OCI-LY3 (cell line): ENCODE measurements at regions not wholly inside any gene's neighbourhood (a gene's known extent, or its start where the extent isn't known, plus 50 kb on each side); places are given as distances from the start of the nearest gene placed in this dataset.
"Not testable (repeated sequence)": the region's sequence is repeated elsewhere in the genome, so short reads cannot be mapped to it uniquely, and the experiment has no call there.

Source experiments
- H2AFZ ChIP-seq: fragments of 200-600, 300-600 bp; shearing (Covaris generic); 2 replicates; pipeline ENCODE4 v1.6.0; 2014; ENCODE audit warnings: antibody characterized with exemption, low read depth, low read length
- H3K27ac ChIP-seq: fragments of 200-600, 300-600 bp; sonication (generic); 2 replicates; pipeline ENCODE4 v1.5.1; 2014; ENCODE audit warnings: mild to moderate bottlenecking, low read length, moderate library complexity, mixed read lengths
- H3K27me3 ChIP-seq: fragments of 200-600, 300-600 bp; sonication (generic); 2 replicates; pipeline ENCODE4 v1.6.1; 2014; ENCODE audit warnings: low read depth, low read length, mixed read lengths
- H3K36me3 ChIP-seq: fragments of 200-600, 300-600 bp; sonication (generic); replicated peaks from 2 replicates; pipeline ENCODE3; 2014; ENCODE audit warnings: low read depth, low read length, mixed read lengths
- H3K4me1 ChIP-seq: fragments of 300-600, 200-600 bp; sonication (generic); 2 replicates; pipeline ENCODE4 v1.6.1; 2014; ENCODE audit warnings: low read length, mixed read lengths
- H3K4me2 ChIP-seq: fragments of 200-600, 300-600 bp; sonication (generic); 2 replicates; pipeline ENCODE4 v1.6.1; 2014; ENCODE audit warnings: low read length, mixed read lengths
- H3K4me3 ChIP-seq: fragments of 300-600, 200-600 bp; sonication (generic); 2 replicates; pipeline ENCODE4 v1.5.1; 2014; ENCODE audit warnings: antibody characterized with exemption, mild to moderate bottlenecking, low read length, moderate library complexity
- H3K79me2 ChIP-seq: fragments of 300-600, 200-600 bp; shearing (Covaris generic); 2 replicates; pipeline ENCODE4 v1.6.1; 2014; ENCODE audit warnings: mild to moderate bottlenecking, low read length, mixed read lengths
- H3K9ac ChIP-seq: fragments of 300-600, 200-600 bp; shearing (Covaris generic); 2 replicates; pipeline ENCODE4 v1.6.0; 2014; ENCODE audit warnings: mild to moderate bottlenecking, low read length, moderate library complexity
- H3K9me3 ChIP-seq: fragments of 200-600, 300-600 bp; shearing (Covaris generic); 2 replicates; pipeline ENCODE4 v1.6.1; 2014; ENCODE audit warnings: low read length, mixed read lengths; ENCODE audit not compliant: insufficient read depth
- H4K20me1 ChIP-seq: fragments of 200-600, 300-600 bp; sonication (generic); 2 replicates; pipeline ENCODE4 v1.6.1; 2016; ENCODE audit warnings: low read length, mixed read lengths; ENCODE audit not compliant: insufficient read depth
- EZH2phosphoT487 ChIP-seq: fragments of 200-600 bp; shearing (Covaris generic); IDR thresholded peaks from 2 replicates; pipeline ENCODE4 v1.6.1; 2018; ENCODE audit warnings: antibody characterized with exemption, mixed run types, low read depth
- TF ChIP-seq, protein P1 (sequence below): fragments of 200-600, 300-600 bp; sonication (generic); IDR thresholded peaks from 2 replicates; pipeline ENCODE4 v1.5.1; 2014; ENCODE audit warnings: antibody characterized with exemption, low read length, low read depth

- H3K4me1 ChIP-seq, result no peaks in the 10 kb centered on the region
- TF ChIP-seq, protein P1, sequence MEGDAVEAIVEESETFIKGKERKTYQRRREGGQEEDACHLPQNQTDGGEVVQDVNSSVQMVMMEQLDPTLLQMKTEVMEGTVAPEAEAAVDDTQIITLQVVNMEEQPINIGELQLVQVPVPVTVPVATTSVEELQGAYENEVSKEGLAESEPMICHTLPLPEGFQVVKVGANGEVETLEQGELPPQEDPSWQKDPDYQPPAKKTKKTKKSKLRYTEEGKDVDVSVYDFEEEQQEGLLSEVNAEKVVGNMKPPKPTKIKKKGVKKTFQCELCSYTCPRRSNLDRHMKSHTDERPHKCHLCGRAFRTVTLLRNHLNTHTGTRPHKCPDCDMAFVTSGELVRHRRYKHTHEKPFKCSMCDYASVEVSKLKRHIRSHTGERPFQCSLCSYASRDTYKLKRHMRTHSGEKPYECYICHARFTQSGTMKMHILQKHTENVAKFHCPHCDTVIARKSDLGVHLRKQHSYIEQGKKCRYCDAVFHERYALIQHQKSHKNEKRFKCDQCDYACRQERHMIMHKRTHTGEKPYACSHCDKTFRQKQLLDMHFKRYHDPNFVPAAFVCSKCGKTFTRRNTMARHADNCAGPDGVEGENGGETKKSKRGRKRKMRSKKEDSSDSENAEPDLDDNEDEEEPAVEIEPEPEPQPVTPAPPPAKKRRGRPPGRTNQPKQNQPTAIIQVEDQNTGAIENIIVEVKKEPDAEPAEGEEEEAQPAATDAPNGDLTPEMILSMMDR, result no peak
- TF ChIP-seq EZH2phosphoT487, result no peak
- no peaks in the 10 kb centered on the region for H4K20me1 ChIP-seq
- no peaks in the 10 kb centered on the region for H3K79me2 ChIP-seq
- no peaks in the 10 kb centered on the region; the same call in 1 of the 2 replicates for H3K27me3 ChIP-seq
- H3K4me2 ChIP-seq, result no peak overlapping the region
- H3K9ac ChIP-seq, result no peak overlapping the region
- no peaks in the 10 kb centered on the region for H3K36me3 ChIP-seq
- H3K27ac ChIP-seq, result no peak overlapping the region
- H2AFZ ChIP-seq, result no peak overlapping the region
- H3K9me3 ChIP-seq, result no peaks in the 10 kb centered on the region
- H3K4me3 ChIP-seq, result no peak overlapping the region
These were observed 62.9 kb upstream of the IPO5 start for GRCh38 chr13:97890573-97890972.

- H3K9ac ChIP-seq, H4K20me1 ChIP-seq, H3K79me2 ChIP-seq, H3K27me3 ChIP-seq, H3K27ac ChIP-seq, H3K4me1 ChIP-seq, H2AFZ ChIP-seq, H3K4me3 ChIP-seq, H3K4me2 ChIP-seq, H3K9me3 ChIP-seq, H3K36me3 ChIP-seq: not testable (repeated sequence)
These were observed 61.5 kb upstream of the IPO5 start for GRCh38 chr13:97891964-97892363.

DNA sequence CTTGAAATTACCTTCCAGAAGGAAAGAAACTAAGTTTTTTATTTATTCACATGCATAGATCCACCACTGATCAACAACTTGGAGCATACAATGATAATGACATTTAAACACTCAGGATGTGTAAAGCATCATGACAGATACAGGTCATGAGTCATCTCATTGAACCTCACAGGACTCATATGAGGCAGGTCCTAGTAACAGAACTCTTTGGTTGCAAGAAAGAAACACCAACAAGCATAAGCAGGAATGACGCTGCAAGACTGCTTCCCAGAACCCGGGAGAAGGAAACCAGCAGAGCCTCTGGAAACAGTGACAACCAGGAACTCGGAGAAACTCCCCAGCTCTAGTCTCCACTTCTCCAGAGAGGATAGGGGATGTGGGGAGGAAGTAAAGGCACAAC is 60.8 kb upstream of the IPO5 start:
- Histone ChIP-seq H3K79me2 (no peaks in the 10 kb centered on the region), H3K36me3 (no peaks in the 10 kb centered on the region), H3K4me2 (no peak overlapping the region), H3K4me1 (no peaks in the 10 kb centered on the region), H3K9ac (no peak overlapping the region), H3K27me3 (peaks cover under 1% of the 10 kb centered on the region; the same call in 1 of the 2 replicates), H3K4me3 (no peak overlapping the region), H2AFZ (no peak overlapping the region), H3K27ac (no peak overlapping the region), H4K20me1 (no peaks in the 10 kb centered on the region), H3K9me3 (no peaks in the 10 kb centered on the region)
- TF ChIP-seq, protein P1, result no peak
- TF ChIP-seq EZH2phosphoT487, result no peak

DNA sequence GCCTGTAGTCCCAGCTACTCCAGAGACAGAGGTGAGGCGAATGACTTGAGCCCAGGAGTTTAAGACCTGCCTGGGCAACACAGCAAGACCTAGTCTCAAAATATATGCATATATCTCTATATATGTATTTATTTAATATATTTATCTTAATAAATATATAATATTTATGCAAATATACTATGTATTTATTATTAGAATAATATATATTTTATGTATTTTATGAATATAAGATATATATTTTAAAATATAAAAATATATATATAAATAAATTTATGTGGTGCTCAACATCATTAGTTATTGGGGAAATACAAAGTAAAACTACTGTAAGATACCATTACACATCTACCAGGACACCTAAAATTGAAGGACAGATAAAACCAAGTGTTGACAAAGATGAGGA is 58.1 kb upstream of the IPO5 start:
- no peaks in the 10 kb centered on the region for H4K20me1 ChIP-seq
- no peak overlapping the region for H2AFZ ChIP-seq
- no peaks in the 10 kb centered on the region for H3K9me3 ChIP-seq
- no peaks in the 10 kb centered on the region for H3K36me3 ChIP-seq
- no peak overlapping the region for H3K4me2 ChIP-seq
- H3K27me3 ChIP-seq, result peaks cover 12% of the 10 kb centered on the region; the same call in 1 of the 2 replicates
- H3K27ac ChIP-seq, result no peak overlapping the region
- H3K9ac ChIP-seq, result no peak overlapping the region
- TF ChIP-seq, protein P1, result no peak
- TF ChIP-seq EZH2phosphoT487, result no peak
- H3K4me1 ChIP-seq, result no peaks in the 10 kb centered on the region
- no peak overlapping the region for H3K4me3 ChIP-seq
- no peaks in the 10 kb centered on the region for H3K79me2 ChIP-seq

GRCh38 chr13:97896446-97896845 is 57.0 kb upstream of the IPO5 start:
- TF ChIP-seq, protein P1, result no peak
- no peak for TF ChIP-seq EZH2phosphoT487
- Histone ChIP-seq H3K79me2 (no peaks in the 10 kb centered on the region), H3K9me3 (no peaks in the 10 kb centered on the region), H3K4me2 (no peak overlapping the region), H2AFZ (no peak overlapping the region), H3K36me3 (no peaks in the 10 kb centered on the region), H3K9ac (no peak overlapping the region), H3K4me3 (no peak overlapping the region), H4K20me1 (no peaks in the 10 kb centered on the region), H3K27ac (no peak overlapping the region), H3K27me3 (peaks cover 12% of the 10 kb centered on the region; the same call in 1 of the 2 replicates), H3K4me1 (no peaks in the 10 kb centered on the region)
